HFFc6 (cell line): ENCODE measurements at regions not wholly inside any gene's neighbourhood (a gene's known extent, or its start where the extent isn't known, plus 50 kb on each side); places are given as distances from the start of the nearest gene placed in this dataset.

Experiments
- DNase-seq: peaks from one replicate; pipeline ENCODE4 v3.0.0-alpha.2; 2018
- H3K27ac Mint-ChIP-seq: 2 replicates; pipeline ENCODE4 v1.8.0; 2020; ENCODE audit warnings: mild to moderate bottlenecking, mixed read lengths
- H3K27me3 Mint-ChIP-seq: 2 replicates; pipeline ENCODE4 v1.8.0; 2021; ENCODE audit warnings: mild to moderate bottlenecking, moderate library complexity, mixed read lengths; ENCODE audit not compliant: insufficient read depth
- H3K36me3 Mint-ChIP-seq: 2 replicates; pipeline ENCODE4 v1.8.0; 2021; ENCODE audit warnings: low read depth, mixed read lengths
- H3K4me1 Mint-ChIP-seq: 2 replicates; pipeline ENCODE4 v1.8.0; 2020; ENCODE audit warnings: low read depth, mixed read lengths
- H3K4me3 Mint-ChIP-seq: 2 replicates; pipeline ENCODE4 v1.8.0; 2020; ENCODE audit warnings: mild to moderate bottlenecking, moderate library complexity, mixed read lengths
- H3K9me3 Mint-ChIP-seq: 2 replicates; pipeline ENCODE4 v1.8.0; 2020; ENCODE audit warnings: mild to moderate bottlenecking, mixed read lengths
- CTCF ChIP-seq: fragments of 200-600 bp; sonication (generic); IDR thresholded peaks from 2 replicates; pipeline ENCODE4 v1.5.0; 2021; ENCODE audit warnings: antibody characterized with exemption, mild to moderate bottlenecking

DNA sequence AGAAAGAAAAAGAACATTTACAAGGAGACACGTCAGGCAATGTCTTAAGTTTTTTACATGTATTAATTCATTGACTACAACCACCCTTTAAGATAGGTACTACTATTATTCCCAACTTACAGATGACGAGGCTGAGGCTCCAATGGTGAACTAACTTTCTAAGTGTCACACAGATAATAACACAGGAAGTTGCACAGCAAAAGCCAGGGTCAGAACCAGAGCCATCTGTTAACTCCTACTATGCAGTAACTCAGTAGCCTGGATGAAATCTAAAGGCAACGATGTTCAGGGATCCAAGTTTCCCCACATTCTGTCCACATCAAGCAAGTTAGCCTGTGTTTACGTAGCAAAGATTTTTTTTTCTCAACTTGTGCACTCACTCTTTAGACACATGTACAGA is 371.7 kb downstream of the PTPRC start:
- TF ChIP-seq CTCF = no peak
- Mint-ChIP-seq H3K36me3 (no peaks in the 10 kb centered on the region), H3K27me3 (no peaks in the 10 kb centered on the region; the same call in 1 of the 2 replicates), H3K4me3 (no peak overlapping the region), H3K9me3 (no peaks in the 10 kb centered on the region), H3K4me1 (peaks cover 8% of the 10 kb centered on the region), H3K27ac (no peak overlapping the region)
- DNase-seq = no peak

DNA sequence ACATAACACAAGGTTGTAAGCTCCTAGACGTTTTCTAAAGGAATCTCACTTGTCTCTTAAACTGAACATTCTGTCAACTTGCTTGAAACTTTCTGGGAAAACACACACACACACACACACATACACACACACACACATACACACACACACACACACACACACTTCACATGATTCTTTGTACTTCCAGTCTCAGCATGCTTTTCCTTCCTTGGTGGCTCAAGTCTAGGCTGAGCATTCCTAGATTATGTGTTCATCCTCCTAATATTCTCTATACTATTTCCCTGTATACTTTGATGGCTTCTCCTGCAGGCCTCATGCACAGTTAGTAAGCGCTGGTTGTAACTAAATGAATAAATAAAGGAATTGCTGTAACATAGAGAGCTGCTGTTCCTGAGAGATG is 372.1 kb downstream of the PTPRC start:
- Mint-ChIP-seq H3K4me1 (peaks cover 8% of the 10 kb centered on the region), H3K9me3 (no peaks in the 10 kb centered on the region), H3K27me3 (no peaks in the 10 kb centered on the region; the same call in 1 of the 2 replicates), H3K36me3 (no peaks in the 10 kb centered on the region), H3K27ac (no peak overlapping the region), H3K4me3 (no peak overlapping the region)
- DNase-seq = peak; percentile 24
- no peak for TF ChIP-seq CTCF

GRCh38 chr1:199015799-199016198 is 377.0 kb downstream of the PTPRC start:
- DNase-seq = no peak
- Mint-ChIP-seq H3K9me3 (no peaks in the 10 kb centered on the region), H3K4me1 (peaks cover 6% of the 10 kb centered on the region), H3K27me3 (no peaks in the 10 kb centered on the region; the same call in 1 of the 2 replicates), H3K36me3 (no peaks in the 10 kb centered on the region), H3K27ac (no peak overlapping the region), H3K4me3 (no peak overlapping the region)
- TF ChIP-seq CTCF = no peak

DNA sequence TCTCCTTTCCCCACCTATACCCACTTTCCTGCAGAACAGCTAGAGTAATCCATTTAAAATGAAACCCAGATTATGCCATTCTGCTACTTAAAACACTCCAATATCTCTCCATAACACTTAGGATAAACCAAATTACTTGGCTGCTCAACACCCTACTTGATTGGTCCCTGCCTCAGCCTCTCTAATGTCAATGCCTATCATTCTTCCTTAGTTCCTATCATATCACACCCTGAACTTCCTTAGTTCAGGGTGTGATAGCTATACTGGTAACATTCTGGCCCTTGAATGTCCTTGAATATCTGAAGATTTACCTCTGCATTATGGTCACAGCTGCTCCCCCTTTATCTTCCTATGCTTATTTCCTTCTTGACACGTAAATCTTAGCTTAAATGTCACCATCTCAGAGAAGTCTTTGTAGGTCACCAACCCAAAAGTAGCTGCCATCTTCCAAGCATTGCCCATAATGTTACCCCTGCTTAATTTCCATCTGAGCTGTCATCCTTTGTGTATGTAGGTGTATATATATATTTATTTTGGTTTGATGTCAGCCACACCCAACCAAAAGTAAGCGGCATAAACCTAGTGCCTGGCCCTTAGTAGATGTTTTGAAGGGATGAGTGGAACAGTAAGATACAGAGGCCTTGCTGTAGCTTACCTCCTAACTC is 379.8 kb downstream of the PTPRC start:
- Mint-ChIP-seq H3K27me3 (no peaks in the 10 kb centered on the region; the same call in 1 of the 2 replicates), H3K4me1 (no peaks in the 10 kb centered on the region), H3K4me3 (no peak overlapping the region), H3K9me3 (no peaks in the 10 kb centered on the region), H3K36me3 (no peaks in the 10 kb centered on the region), H3K27ac (no peak overlapping the region)
- no peak for TF ChIP-seq CTCF
- no peak for DNase-seq

DNA sequence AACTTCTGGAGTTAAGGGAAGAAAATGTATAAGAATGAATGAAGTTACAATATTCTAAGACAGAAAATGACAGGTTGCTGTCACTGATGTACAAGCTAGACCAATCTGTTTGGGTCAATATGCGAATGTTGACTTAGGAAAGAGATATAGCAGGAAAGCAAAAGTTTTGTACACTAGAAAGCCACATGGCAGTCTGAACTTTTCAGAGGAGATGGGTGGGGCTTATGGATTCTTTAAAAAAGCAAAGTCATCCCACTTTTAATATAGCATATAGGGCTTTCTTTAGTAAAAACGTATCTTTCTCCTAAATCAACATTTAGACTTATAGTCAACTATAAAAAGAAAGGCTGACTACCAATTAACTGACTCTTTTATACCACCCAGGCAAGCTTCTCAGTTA is 381.2 kb downstream of the PTPRC start:
- no peaks in the 10 kb centered on the region for H3K27me3 Mint-ChIP-seq
- H3K27ac Mint-ChIP-seq = no peak overlapping the region
- no peaks in the 10 kb centered on the region for H3K36me3 Mint-ChIP-seq
- no peak for TF ChIP-seq CTCF
- H3K9me3 Mint-ChIP-seq = no peaks in the 10 kb centered on the region
- H3K4me3 Mint-ChIP-seq = no peak overlapping the region
- DNase-seq = no peak
- no peaks in the 10 kb centered on the region for H3K4me1 Mint-ChIP-seq
